A673 (cell line): ENCODE measurements at regions not wholly inside any gene's neighbourhood (a gene's known extent, or its start where the extent isn't known, plus 50 kb on each side); places are given as distances from the start of the nearest gene placed in this dataset.

Experiments used
- BruUV-seq: library from RNA; stranded (reverse); fragments of 400-500 nt; replicated peaks from 2 replicates; lab custom pipeline; 2021; lab: Mats Ljungman, UMichigan
- CTCF ChIA-PET: fragments of 300-600 bp; sonication (Branson Sonifier 250); formaldehyde crosslinking; loops from one replicate; lab custom pipeline; 2022; ENCODE audit warnings: antibody characterized with exemption; lab: Charles Lee
- POLR2A ChIA-PET: fragments of 300-600 bp; sonication (Branson Sonifier 250); formaldehyde crosslinking; loops from one replicate; lab custom pipeline; 2022; ENCODE audit warnings: antibody characterized with exemption; ENCODE audit not compliant: low non-redundant PET; lab: Charles Lee
- DNase-seq: peaks from one replicate; pipeline ENCODE4 v3.0.0-alpha.2; 2015; ENCODE audit warnings: low spot score
- H3K27ac ChIP-seq: fragments of 200-600 bp; sonication (generic); 2 replicates; pipeline ENCODE4 v1.5.1; 2016; ENCODE audit warnings: mixed run types, low read depth, mild to moderate bottlenecking, mixed read lengths, antibody characterized with exemption, low read length; ENCODE audit not compliant: poor library complexity, severe bottlenecking
- H3K27me3 ChIP-seq: fragments of 200-600 bp; sonication (generic); replicated peaks from 2 replicates; pipeline ENCODE4 v1.6.1; 2017; ENCODE audit warnings: mixed run types, low read depth, mild to moderate bottlenecking, mixed read lengths, antibody characterized with exemption, low read length; ENCODE audit not compliant: insufficient read depth, poor library complexity
- H3K36me3 ChIP-seq: fragments of 200-600 bp; sonication (generic); 2 replicates; pipeline ENCODE4 v1.6.1; 2016; ENCODE audit warnings: mixed run types, mild to moderate bottlenecking, mixed read lengths, antibody characterized with exemption, low read length; ENCODE audit not compliant: insufficient read depth, poor library complexity, severe bottlenecking
- H3K4me1 ChIP-seq: fragments of 200-600 bp; sonication (generic); 2 replicates; pipeline ENCODE4 v1.6.1; 2017; ENCODE audit warnings: mixed run types, mild to moderate bottlenecking, mixed read lengths, antibody characterized with exemption, low read length; ENCODE audit not compliant: insufficient read depth, poor library complexity, severe bottlenecking
- H3K4me3 ChIP-seq: fragments of 200-600 bp; sonication (generic); 2 replicates; pipeline ENCODE4 v1.5.1; 2016; ENCODE audit warnings: low read depth, mixed run types, mild to moderate bottlenecking, mixed read lengths, low read length; ENCODE audit not compliant: poor library complexity, severe bottlenecking
- H3K9me3 ChIP-seq: fragments of 200-600 bp; sonication (generic); 2 replicates; pipeline ENCODE4 v1.6.1; 2016; ENCODE audit warnings: mixed run types, low read depth, mild to moderate bottlenecking, mixed read lengths, antibody characterized with exemption, low read length; ENCODE audit not compliant: poor library complexity, severe bottlenecking
- CTCF ChIP-seq: fragments of 300-800, 200-600 bp; sonication (generic); conservative IDR thresholded peaks from 2 replicates; pipeline ENCODE4 v1.5.1; 2017; ENCODE audit warnings: low read depth, mild to moderate bottlenecking, antibody characterized with exemption, low read length, moderate library complexity, mixed read lengths
- EZH2 ChIP-seq: fragments of 200-600 bp; sonication (generic); IDR thresholded peaks from 2 replicates; pipeline ENCODE4 v1.6.1; 2017; ENCODE audit warnings: borderline replicate concordance, low read depth, mild to moderate bottlenecking, mixed read lengths, antibody characterized with exemption, low read length; ENCODE audit not compliant: poor library complexity, severe bottlenecking
- intact Hi-C: fragments of 100-400 bp; cut with micrococcal nuclease; formaldehyde crosslinking; loops from one replicate; pipeline ENCODE4 v1.10.0; 2022; ENCODE audit not compliant: unreplicated experiment

GRCh38 chrX:118904218-118904617, 70.2 kb upstream of the LONRF3 start:
- Histone ChIP-seq H3K4me3 (no peak overlapping the region), H3K27ac (no peak overlapping the region), H3K4me1 (no peaks in the 10 kb centered on the region), H3K27me3 (no peaks in the 10 kb centered on the region), H3K9me3 (no peaks in the 10 kb centered on the region), H3K36me3 (no peaks in the 10 kb centered on the region)
- ChIA-PET POLR2A (no interaction called here), CTCF (no interaction called here)
- intact Hi-C loops: no loop called here
- no peak for DNase-seq
- TF ChIP-seq EZH2 (no peak), CTCF (no peak)
- no TSS peak for BruUV-seq

GRCh38 chrX:118904664-118905063, 69.8 kb upstream of the LONRF3 start:
- ChIA-PET POLR2A (no interaction called here), CTCF (no interaction called here)
- H3K27me3 ChIP-seq: no peaks in the 10 kb centered on the region
- TF ChIP-seq CTCF (no peak), EZH2 (no peak)
- DNase-seq: no peak
- intact Hi-C loops: no loop called here
- no peak overlapping the region for H3K27ac ChIP-seq
- H3K36me3 ChIP-seq: no peaks in the 10 kb centered on the region
- no TSS peak for BruUV-seq
- no peaks in the 10 kb centered on the region for H3K4me1 ChIP-seq
- no peak overlapping the region for H3K4me3 ChIP-seq
- no peaks in the 10 kb centered on the region for H3K9me3 ChIP-seq
